Hippocampal formation (tissue), 2 donors: ENCODE measurements at regions not wholly inside any gene's neighbourhood (a gene's known extent, or its start where the extent isn't known, plus 50 kb on each side); places are given as distances from the start of the nearest gene placed in this dataset.
A peak's percentile ranks its signal among the peaks of the same experiment; 100 is the strongest.
"Not testable (repeated sequence)": the region's sequence is repeated elsewhere in the genome, so short reads cannot be mapped to it uniquely, and the experiment has no call there.

Experiments
- DNase-seq, 2 donors: peaks; one replicate each; lab custom pipeline; 2025; lab: John Stamatoyannopoulos, UW

GRCh38 chr11:129503646-129504045 is 128.0 kb downstream of the BARX2 start:
- DNase-seq: no peak

- DNase-seq: no peak
Measured at GRCh38 chr11:129505266-129505665, 129.6 kb downstream of the BARX2 start.

GRCh38 chr11:129508163-129508562 is 132.5 kb downstream of the BARX2 start:
- DNase-seq: no peak

GRCh38 chr11:129528296-129528695 is 152.6 kb downstream of the BARX2 start:
- no peak for DNase-seq

- peak; percentile 10 to 14 for DNase-seq
Measured at GRCh38 chr11:129530154-129530895, 154.7 kb downstream of the BARX2 start.

GRCh38 chr11:129533395-129533794 is 157.7 kb downstream of the BARX2 start:
- no peak for DNase-seq

GRCh38 chr11:129536338-129536737 is 160.7 kb downstream of the BARX2 start:
- no peak for DNase-seq

GRCh38 chr11:129538323-129538722 is 162.7 kb downstream of the BARX2 start:
- DNase-seq: no peak

GRCh38 chr11:129543515-129544290 is 168.1 kb downstream of the BARX2 start:
- DNase-seq: no peak

- no peak for DNase-seq
Measured at GRCh38 chr11:129544691-129545090, 169.0 kb downstream of the BARX2 start.

GRCh38 chr11:129546266-129546665 is 170.6 kb downstream of the BARX2 start:
- no peak for DNase-seq

GRCh38 chr11:129557421-129557820 is 181.8 kb downstream of the BARX2 start:
- no peak for DNase-seq

- DNase-seq: no peak
Measured at GRCh38 chr11:129569007-129569406, 193.4 kb downstream of the BARX2 start.

GRCh38 chr11:129572667-129573066 is 197.0 kb downstream of the BARX2 start:
- not testable (repeated sequence) for DNase-seq

- no peak for DNase-seq
Measured at GRCh38 chr11:129573161-129573560, 197.5 kb downstream of the BARX2 start.

- DNase-seq: no peak
Measured at GRCh38 chr11:129574431-129574830, 198.8 kb downstream of the BARX2 start.

GRCh38 chr11:129576652-129577051 is 201.0 kb downstream of the BARX2 start:
- DNase-seq: no peak

- DNase-seq: no peak
Measured at GRCh38 chr11:129578006-129578405, 202.4 kb downstream of the BARX2 start.

- no peak for DNase-seq
Measured at GRCh38 chr11:129580278-129580677, 204.6 kb downstream of the BARX2 start.

GRCh38 chr11:129584316-129584715 is 208.7 kb downstream of the BARX2 start:
- no peak for DNase-seq

- no peak for DNase-seq
Measured at GRCh38 chr11:129589190-129589860, 213.7 kb downstream of the BARX2 start.

- no peak for DNase-seq
Measured at GRCh38 chr11:129590030-129590752, 214.5 kb downstream of the BARX2 start.
